ENCODE measurements at regions not wholly inside any gene's neighbourhood (a gene's known extent, or its start where the extent isn't known, plus 50 kb on each side); places are given as distances from the start of the nearest gene placed in this dataset.

- H3K9me3 ChIP-seq (ENCODE audit: control insufficient read depth in 4 of 4, low read length in 3 of 4), result no peaks in the 10 kb centered on the region
- no peak for TF ChIP-seq REST (IDR thresholded peaks at IDR 0.05)
- no peak for TF ChIP-seq SP1 (IDR thresholded peaks at IDR 0.05)
- no peak for TF ChIP-seq HNF4A (conservative IDR thresholded peaks at IDR 0.05)
- TF ChIP-seq EGR1 (IDR thresholded peaks at IDR 0.05; ENCODE audit: low read depth in 2 of 2), result no peak
- TF ChIP-seq CTCF (IDR thresholded peaks at IDR 0.05; ENCODE audit: low read depth, low read length, missing input control), result no peak
- no peak for TF ChIP-seq FOXA2 (IDR thresholded peaks at IDR 0.05)
- TF ChIP-seq FOXA1 (IDR thresholded peaks at IDR 0.05), result no peak
- TF ChIP-seq RAD21 (IDR thresholded peaks at IDR 0.05), result no peak
- no peak for TF ChIP-seq YY1 (IDR thresholded peaks at IDR 0.05)
- no peak for TF ChIP-seq ZBTB33 (IDR thresholded peaks at IDR 0.05)
- TF ChIP-seq TAF1 (conservative IDR thresholded peaks at IDR 0.05), result no peak
- no peak for TF ChIP-seq ATF3 (IDR thresholded peaks at IDR 0.05)
- TF ChIP-seq MAX (IDR thresholded peaks at IDR 0.05), result no peak
- TF ChIP-seq RXRA (IDR thresholded peaks at IDR 0.05), result no peak
- TF ChIP-seq HNF4G (IDR thresholded peaks at IDR 0.05), result no peak
- no peak for TF ChIP-seq NR2F2 (IDR thresholded peaks at IDR 0.05)
- no peak for TF ChIP-seq GABPA (IDR thresholded peaks at IDR 0.05 in 1 of 2, conservative IDR thresholded peaks at IDR 0.05 in 1 of 2)
- no peak for DNase-seq (ENCODE audit: low spot score)
- no peaks in the 10 kb centered on the region for H3K4me1 ChIP-seq (ENCODE audit: control insufficient read depth in 4 of 4, insufficient read depth in 4 of 4, low read length in 3 of 4)
- H3K9ac ChIP-seq (ENCODE audit: low read depth in 1 of 2, low read length in 2 of 2), result no peak overlapping the region
- H3K27ac ChIP-seq (ENCODE audit: low read depth in 1 of 2, low read length in 2 of 2), result no peak overlapping the region
- peaks cover 0 to 2% (median 0%) of the 10 kb centered on the region in 4 donors for H3K27me3 ChIP-seq (ENCODE audit: control insufficient read depth in 4 of 4, insufficient read depth in 4 of 4, low read length in 3 of 4)
- WGBS, result 81% methylated on average over 41 of the region's 41 CpGs
- H3K4me3 ChIP-seq (ENCODE audit: low read depth in 1 of 3, low read length in 3 of 3), result no peak overlapping the region
- H3K36me3 ChIP-seq (ENCODE audit: control insufficient read depth in 4 of 4, insufficient read depth in 3 of 4, low read depth in 1 of 4, low read length in 3 of 4), result no peaks in the 10 kb centered on the region
Observed at GRCh38 chr2:238986491-238987351, 138.8 kb downstream of the TWIST2 start.
